GM18499 (cell line): ENCODE measurements at regions not wholly inside any gene's neighbourhood (a gene's known extent, or its start where the extent isn't known, plus 50 kb on each side); places are given as distances from the start of the nearest gene placed in this dataset.
"Not testable (repeated sequence)": the region's sequence is repeated elsewhere in the genome, so short reads cannot be mapped to it uniquely, and the experiment has no call there.

Experiments used
- ATAC-seq: cut with Tn5 transposase; IDR thresholded peaks from one replicate; pipeline ENCODE4 v1.9.1; 2021; ENCODE audit warnings: moderate number of reproducible peaks; ENCODE audit not compliant: insufficient read depth, unreplicated experiment

DNA sequence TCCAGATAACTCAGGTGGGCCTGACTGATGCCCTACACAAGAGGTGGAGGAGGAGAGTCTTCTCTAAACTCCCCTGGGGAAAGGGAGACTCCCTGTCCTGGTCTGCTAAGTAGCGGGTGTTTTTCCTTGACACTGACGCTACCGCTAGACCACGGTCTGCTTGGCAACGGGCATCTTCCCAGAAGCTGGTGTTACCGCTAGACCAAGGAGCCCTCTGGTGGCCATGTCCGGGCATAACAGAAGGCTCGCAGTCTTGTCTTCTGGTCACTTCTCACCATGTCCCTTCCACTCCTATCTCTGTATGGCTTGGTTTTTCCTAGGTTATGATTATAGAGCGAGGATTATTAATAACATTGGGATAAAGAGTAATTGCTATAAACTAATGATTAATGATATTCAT lies 965.5 kb downstream of the TMEM121 start:
- no peak for ATAC-seq

DNA sequence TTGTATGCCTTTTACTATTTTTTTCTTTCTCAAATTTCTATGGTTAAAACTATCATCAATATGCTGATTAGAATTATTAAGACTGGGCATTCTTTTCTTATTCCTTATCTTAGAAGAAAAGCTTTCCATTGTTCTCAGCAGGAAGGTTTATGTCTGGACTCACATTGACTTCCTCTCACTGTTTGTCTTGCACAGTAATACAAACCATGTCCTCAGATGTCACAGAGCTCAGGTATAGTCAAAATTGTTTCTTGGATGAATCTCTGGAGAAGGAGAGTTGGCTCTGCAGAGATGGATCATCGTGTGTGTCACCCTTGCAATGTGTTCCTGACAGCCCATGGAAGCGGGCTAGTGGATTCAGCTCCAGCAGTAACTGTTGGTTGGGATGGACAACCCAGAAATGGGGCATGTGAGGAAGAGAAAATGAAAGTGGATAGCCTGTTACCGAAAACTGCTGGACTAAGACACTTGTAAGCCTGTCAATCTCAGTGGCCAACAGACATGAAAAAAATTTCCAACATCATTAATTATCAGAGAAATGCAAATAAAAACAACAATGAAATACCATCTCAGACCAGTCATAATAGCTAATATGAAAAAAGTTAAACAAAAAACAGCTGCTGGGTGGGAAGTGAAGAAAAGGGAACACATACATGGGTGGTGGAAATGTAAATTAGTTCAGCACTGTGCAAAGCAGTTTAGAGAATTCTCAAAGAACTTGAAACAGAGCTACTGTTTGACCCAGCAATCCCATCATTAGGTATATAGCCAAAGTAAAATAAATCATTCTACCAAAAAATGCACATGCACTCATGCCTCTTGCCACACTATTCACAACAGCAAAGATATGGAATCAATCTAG lies 967.8 kb downstream of the TMEM121 start:
- ATAC-seq, result no peak

GRCh38 chr14:106500571-106500970 lies 974.2 kb downstream of the TMEM121 start:
- ATAC-seq, result no peak

GRCh38 chr14:106501898-106502297 lies 975.5 kb downstream of the TMEM121 start:
- ATAC-seq, result no peak

- ATAC-seq, result no peak
Measured at GRCh38 chr14:106505366-106505765, 979.0 kb downstream of the TMEM121 start.

DNA sequence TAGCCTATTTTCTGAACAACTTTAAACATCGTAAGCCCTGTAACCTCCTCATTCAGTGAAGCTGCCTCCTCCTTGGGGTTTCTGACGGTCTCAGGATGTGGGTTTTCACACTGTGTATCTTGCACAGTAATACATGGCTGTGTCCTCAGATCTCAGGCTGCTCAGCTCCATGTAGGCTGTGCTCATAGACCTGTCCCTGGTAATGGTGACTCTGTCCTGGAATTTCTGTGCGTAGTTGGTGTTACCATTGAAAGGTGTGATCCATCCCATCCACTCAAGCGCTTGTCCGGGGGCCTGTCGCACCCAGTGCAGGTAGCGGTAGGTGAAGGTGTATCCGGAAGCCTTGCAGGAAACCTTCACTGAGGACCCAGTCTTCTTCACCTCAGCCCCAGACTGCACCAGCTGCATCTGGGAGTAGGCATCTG lies 980.5 kb downstream of the TMEM121 start:
- no peak for ATAC-seq

- ATAC-seq, result no peak
Measured at GRCh38 chr14:106507354-106507753, 981.0 kb downstream of the TMEM121 start.

- ATAC-seq, result no peak
Measured at GRCh38 chr14:106508216-106508615, 981.8 kb downstream of the TMEM121 start.

GRCh38 chr14:106509176-106509575 lies 982.8 kb downstream of the TMEM121 start:
- ATAC-seq, result no peak

- ATAC-seq, result no peak
Measured at GRCh38 chr14:106509807-106510206, 983.4 kb downstream of the TMEM121 start.

GRCh38 chr14:106511006-106511799 lies 984.8 kb downstream of the TMEM121 start:
- no peak for ATAC-seq

DNA sequence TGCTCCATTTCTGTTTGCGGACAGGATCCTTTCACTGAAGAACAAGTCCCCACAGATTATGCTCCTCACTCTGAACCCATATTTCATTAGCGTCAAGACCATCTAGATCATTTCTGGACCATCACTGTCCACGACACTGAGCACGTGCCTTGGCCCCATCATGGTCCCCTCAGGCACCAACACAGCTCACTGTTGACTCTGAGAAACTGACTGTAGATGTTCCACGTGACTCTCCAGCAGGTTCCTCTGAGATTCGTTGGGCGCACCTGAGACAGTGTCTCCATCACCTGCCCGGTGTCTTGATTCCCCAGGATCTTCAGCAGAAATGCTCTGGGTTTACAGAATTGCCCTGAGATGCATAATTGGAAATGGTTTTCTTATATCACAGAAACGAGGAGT lies 985.4 kb downstream of the TMEM121 start:
- ATAC-seq, result no peak

- no peak for ATAC-seq
Measured at GRCh38 chr14:106513302-106513701, 986.9 kb downstream of the TMEM121 start.

DNA sequence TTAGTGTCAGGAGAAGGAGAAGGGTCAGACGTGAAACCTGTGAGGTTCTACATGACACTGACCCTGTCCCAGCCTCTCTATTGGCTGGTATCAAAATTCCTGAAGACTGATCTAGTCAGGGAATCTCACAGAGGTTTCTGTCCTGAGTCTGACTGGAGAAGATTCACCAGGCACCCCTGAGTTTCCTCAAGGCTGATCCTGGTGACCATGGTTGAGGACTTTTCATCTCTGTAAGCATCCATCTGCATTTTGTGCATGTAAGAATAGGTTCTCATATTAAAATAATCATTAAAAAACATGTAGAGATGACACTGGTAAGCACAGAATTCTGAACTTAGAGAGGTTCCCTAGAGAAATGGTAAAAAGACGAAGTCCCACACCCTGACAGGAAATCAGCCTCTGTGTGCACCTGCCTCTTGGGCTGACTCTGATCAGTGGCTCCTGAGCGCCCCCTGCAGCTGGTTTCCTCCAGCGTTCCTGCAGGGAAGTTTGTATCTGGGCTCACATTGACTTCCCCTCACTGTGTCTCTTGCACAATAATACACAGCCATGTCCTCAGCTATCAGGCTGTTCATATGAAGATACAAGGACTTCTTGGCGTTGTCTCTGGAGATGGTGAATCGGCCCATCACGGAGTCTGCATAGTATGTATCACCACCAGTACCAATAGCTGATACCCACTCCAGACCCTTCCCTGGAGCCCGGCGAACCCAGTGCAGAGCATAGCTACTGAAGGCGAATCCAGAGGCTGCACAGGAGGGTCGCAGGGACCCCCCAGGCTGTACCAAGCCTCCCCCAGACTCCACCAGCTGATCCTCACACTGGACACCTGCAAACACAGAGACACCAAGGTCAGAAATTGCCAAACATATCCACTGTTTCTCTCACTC lies 991.9 kb downstream of the TMEM121 start:
- ATAC-seq, result no peak

DNA sequence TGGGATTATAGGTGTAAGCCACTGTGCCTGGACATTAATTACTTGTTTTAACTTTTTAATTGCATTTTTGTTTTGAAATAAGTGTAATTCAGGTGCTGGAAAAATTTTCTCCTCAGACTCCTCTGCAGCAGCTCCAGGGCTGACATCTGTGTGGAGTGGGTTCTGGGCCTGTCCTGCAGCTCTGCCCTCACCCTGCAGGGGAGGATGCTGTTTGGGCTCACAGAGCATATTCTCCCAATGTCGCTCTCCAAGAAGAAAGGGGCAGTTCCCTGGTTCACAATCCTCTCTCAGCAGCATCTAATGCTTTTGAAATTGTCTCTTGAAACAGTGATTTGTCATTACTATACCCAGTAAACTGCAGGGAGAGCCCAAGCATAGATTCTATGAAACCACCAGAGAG lies 995.7 kb downstream of the TMEM121 start:
- not testable (repeated sequence) for ATAC-seq

GRCh38 chr14:106522990-106523389 lies 996.6 kb downstream of the TMEM121 start:
- ATAC-seq, result no peak

- ATAC-seq, result no peak
Measured at GRCh38 chr14:106528717-106529116, 1002.3 kb downstream of the TMEM121 start.

- ATAC-seq, result no peak
Measured at GRCh38 chr14:106530031-106530422, 1003.6 kb downstream of the TMEM121 start.

GRCh38 chr14:106530423-106531107 lies 1004.2 kb downstream of the TMEM121 start:
- ATAC-seq, result no peak

GRCh38 chr14:106537597-106537996 lies 1011.2 kb downstream of the TMEM121 start:
- ATAC-seq, result not testable (repeated sequence)
